Erythroblast (primary cell): ENCODE measurements at regions not wholly inside any gene's neighbourhood (a gene's known extent, or its start where the extent isn't known, plus 50 kb on each side); places are given as distances from the start of the nearest gene placed in this dataset.
"Not testable (repeated sequence)": the region's sequence is repeated elsewhere in the genome, so short reads cannot be mapped to it uniquely, and the experiment has no call there.

Source experiments
- GATA1 ChIP-seq: IDR thresholded peaks from 2 replicates; pipeline ENCODE4 v1.6.1; 2011; ENCODE audit warnings: low read depth, mild to moderate bottlenecking, control low read depth, low read length, moderate library complexity
- POLR2A ChIP-seq: IDR thresholded peaks from 2 replicates; pipeline ENCODE4 v1.6.1; 2011; ENCODE audit warnings: mild to moderate bottlenecking, low read length

- not testable (repeated sequence) for TF ChIP-seq POLR2A, GATA1
These were observed 59.2 kb upstream of the TMEM108 start for GRCh38 chr3:132978946-132979345.
